NCI-H748 treated with DMSO at 0.1 percent for 48 hours (cell line): ENCODE measurements at regions not wholly inside any gene's neighbourhood (a gene's known extent, or its start where the extent isn't known, plus 50 kb on each side); places are given as distances from the start of the nearest gene placed in this dataset.
"Not testable (repeated sequence)": the region's sequence is repeated elsewhere in the genome, so short reads cannot be mapped to it uniquely, and the experiment has no call there.

Source experiments
- DNase-seq: peaks from one replicate; lab custom pipeline; 2025; lab: John Stamatoyannopoulos, UW

- DNase-seq: not testable (repeated sequence)
Measured at GRCh38 chr22:15835729-15836128, 145.9 kb downstream of the POTEH start.

GRCh38 chr22:15849772-15850171 lies 159.9 kb downstream of the POTEH start:
- not testable (repeated sequence) for DNase-seq

GRCh38 chr22:15853716-15854373 lies 164.0 kb downstream of the POTEH start:
- not testable (repeated sequence) for DNase-seq

- not testable (repeated sequence) for DNase-seq
Measured at GRCh38 chr22:15854421-15854820, 164.6 kb downstream of the POTEH start.

GRCh38 chr22:15854978-15855377 lies 165.2 kb downstream of the POTEH start:
- not testable (repeated sequence) for DNase-seq

GRCh38 chr22:15880926-15881325 lies 191.1 kb downstream of the POTEH start:
- DNase-seq: not testable (repeated sequence)

GRCh38 chr22:15904326-15904725 lies 214.5 kb downstream of the POTEH start:
- DNase-seq: not testable (repeated sequence)

- not testable (repeated sequence) for DNase-seq
Measured at GRCh38 chr22:15911704-15912103, 221.9 kb downstream of the POTEH start.

- DNase-seq: not testable (repeated sequence)
Measured at GRCh38 chr22:15919120-15919519, 229.3 kb downstream of the POTEH start.

- not testable (repeated sequence) for DNase-seq
Measured at GRCh38 chr22:15920941-15921340, 231.1 kb downstream of the POTEH start.

- not testable (repeated sequence) for DNase-seq
Measured at GRCh38 chr22:15922132-15922531, 232.3 kb downstream of the POTEH start.

- DNase-seq: not testable (repeated sequence)
Measured at GRCh38 chr22:15922666-15923065, 232.8 kb downstream of the POTEH start.

GRCh38 chr22:15924820-15925219 lies 235.0 kb downstream of the POTEH start:
- not testable (repeated sequence) for DNase-seq

- DNase-seq: not testable (repeated sequence)
Measured at GRCh38 chr22:15927172-15927571, 237.3 kb downstream of the POTEH start.
